H4 (cell line): ENCODE measurements at regions not wholly inside any gene's neighbourhood (a gene's known extent, or its start where the extent isn't known, plus 50 kb on each side); places are given as distances from the start of the nearest gene placed in this dataset.

Source experiments
- DNase-seq: peaks from one replicate; pipeline ENCODE4 v3.0.0-alpha.2; 2015; ENCODE audit warnings: low spot score

DNA sequence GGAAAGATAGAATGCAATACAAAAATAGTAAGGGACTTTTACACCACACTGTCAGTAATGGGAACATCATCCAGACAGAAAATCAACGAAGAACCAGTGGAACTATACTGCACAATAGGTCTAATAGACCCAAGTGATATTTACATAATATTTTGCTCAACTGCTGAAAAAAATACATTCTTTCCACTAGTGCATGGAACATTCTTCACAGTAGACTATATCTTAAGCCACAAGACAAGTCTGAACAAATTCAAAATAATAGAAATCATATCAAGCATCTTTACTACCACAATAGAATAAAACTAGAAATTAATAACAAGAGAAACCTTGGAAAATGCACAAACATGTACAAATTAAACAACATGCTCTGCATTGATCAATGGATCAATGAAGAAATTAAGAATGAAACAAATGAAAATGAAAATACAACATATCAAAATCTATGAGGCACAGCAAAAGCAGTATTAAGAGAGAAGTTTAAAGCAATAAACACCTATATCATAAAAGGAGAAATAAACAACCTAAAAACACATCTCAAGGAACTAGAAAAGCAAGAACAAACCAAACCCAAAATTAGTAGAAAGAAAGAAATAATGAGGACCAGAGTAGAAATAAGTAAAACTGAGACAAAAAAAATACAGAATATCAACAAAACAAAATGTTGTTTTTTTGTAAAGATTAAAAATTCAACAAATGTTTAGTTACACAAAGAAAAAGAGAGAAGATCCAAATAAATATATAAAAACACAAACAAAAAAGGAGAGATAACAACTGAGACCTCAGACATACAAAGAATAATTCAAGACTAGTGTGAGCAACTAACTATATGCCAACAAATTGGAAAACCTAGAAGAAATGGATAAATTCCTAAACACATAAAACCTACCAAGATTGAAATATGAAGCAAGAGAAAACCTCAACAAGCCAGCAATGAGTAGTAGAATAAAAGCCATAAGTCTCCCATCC, 51.5 kb upstream of the ANTXR2 start:
- DNase-seq = no peak
